ENCODE measurements at regions not wholly inside any gene's neighbourhood (a gene's known extent, or its start where the extent isn't known, plus 50 kb on each side); places are given as distances from the start of the nearest gene placed in this dataset.
A peak's percentile ranks its signal among the peaks of the same experiment; 100 is the strongest.

DNA sequence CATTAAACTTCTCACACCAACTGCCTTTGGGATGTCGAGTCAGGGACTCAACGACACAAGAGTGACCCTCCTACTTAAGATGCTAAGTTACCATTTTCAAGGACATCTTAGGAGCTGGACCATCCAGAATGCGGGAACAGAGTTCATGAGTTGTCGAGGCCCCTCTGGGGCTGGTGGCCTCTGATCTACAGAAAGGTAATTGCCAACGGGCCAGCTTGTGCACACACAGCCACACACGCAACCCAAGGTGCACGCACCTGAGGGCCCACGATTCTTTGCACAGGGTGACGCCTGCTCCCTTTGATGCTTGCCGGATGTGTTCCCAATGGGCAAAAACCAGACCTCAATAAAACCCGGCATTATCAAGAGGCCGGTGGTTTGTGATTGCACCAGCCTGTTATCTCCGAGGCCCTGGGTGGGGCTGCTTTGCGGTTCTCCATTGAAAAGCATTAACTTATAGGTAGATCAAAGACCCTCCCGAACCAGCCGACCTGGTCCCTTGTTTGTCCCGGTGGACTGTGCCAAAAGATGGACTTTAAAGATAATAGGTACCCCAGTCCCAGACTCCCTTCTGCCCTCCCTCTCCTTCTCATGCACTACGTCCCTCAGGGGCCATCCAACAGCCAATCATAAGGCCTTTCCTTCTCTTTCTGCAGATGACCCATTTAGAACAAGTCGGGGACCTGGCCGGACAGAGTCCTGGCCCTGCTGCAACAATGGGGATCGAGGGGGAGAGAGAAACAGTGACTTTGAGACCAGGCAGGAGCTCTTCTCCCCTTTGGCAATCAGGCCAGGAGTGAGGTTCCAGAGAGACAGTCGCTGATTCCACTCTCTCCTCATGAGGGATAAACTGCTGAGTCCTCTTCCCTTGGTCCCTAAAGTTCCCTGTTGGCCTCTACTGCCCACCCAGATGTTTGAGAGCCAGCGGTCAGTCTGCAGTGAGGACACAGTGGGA, 292.5 kb downstream of the SOX9 start:
- H3K4me3 Mint-ChIP-seq, result no peak overlapping the region

DNA sequence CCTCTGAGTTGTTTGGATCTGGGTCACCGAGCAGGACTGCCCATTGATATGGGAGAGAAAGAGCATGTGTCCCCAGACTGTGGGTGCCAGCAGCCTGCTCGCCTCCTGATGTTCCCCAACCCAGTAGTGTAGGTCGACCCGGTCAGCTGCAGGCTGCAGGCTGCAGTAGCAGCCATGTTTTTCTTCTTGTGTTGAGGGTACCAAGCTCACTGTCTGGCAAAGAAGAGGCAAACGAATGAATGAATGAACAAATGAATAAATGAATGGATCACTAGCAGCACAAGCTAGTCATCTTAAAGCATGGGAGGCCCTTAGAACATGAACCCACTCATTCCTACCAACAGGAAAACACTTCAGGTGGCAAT, 293.2 kb downstream of the SOX9 start:
- Mint-ChIP-seq H3K4me3 (no peak overlapping the region), H3K4me1 (no peaks in the 10 kb centered on the region), H3K27ac (no peak overlapping the region), H3K9me3 (peaks cover 17 to 37% of the 10 kb centered on the region in 2 donors), H3K27me3 (peaks cover 41% of the 10 kb centered on the region)
- DNase-seq, result no peak
- no peak for ATAC-seq

More for the DNA sequence above, 292.5 kb downstream of the SOX9 start:
- H3K4me1 Mint-ChIP-seq, result no peaks in the 10 kb centered on the region
- no peak for ATAC-seq
- H3K27me3 Mint-ChIP-seq, result peaks cover 35% of the 10 kb centered on the region
- H3K9me3 Mint-ChIP-seq, result peaks cover 12 to 30% of the 10 kb centered on the region in 2 donors
- no peak for DNase-seq
- H3K27ac Mint-ChIP-seq, result no peak overlapping the region

GRCh38 chr17:72414967-72415853, 294.4 kb downstream of the SOX9 start:
- Mint-ChIP-seq H3K4me3 (no peak overlapping the region), H3K27ac (no peak overlapping the region)

DNA sequence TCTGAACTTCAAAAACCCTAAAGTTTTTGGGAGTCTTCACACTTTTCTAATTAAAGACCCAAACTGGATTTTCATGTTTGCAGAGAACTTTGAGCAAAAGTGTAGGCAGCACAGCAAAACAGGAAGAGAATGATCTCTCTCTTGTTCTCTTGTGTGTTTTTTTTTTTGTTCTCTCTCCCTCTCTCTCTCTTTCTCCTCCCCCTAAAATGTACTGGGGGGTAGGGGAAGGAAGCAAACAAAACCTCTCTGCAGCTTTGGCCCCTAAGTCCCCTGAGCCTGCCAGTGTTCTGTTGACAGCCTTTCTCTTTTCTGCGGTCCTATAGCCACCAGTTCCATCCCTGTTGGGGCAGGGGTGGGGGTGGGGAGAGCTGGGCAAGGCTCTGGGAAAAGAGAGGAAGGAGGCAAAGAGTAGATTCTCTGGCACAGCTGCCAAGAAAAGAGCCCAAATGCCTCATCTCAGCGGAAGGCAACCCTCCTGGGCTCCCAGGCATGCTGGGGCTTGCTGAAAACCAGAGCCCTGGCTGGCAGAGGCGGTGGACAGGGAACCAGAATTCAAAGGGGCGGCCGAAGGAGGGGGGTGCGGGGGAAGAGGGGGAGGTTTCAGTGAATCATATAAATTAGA, 295.3 kb downstream of the SOX9 start:
- Mint-ChIP-seq H3K27ac (no peak overlapping the region), H3K4me1 (peaks cover 10% of the 10 kb centered on the region), H3K9me3 (peaks cover 17 to 41% of the 10 kb centered on the region in 2 donors), H3K27me3 (peaks cover 51% of the 10 kb centered on the region), H3K4me3 (no peak overlapping the region)
- DNase-seq (no peak), ATAC-seq (no peak)

More at GRCh38 chr17:72414967-72415853, 294.4 kb downstream of the SOX9 start:
- Mint-ChIP-seq H3K27me3 (peaks cover 46% of the 10 kb centered on the region), H3K4me1 (peaks cover under 1% of the 10 kb centered on the region), H3K9me3 (peaks cover 17 to 41% of the 10 kb centered on the region in 2 donors)
- no peak for ATAC-seq
- no peak for DNase-seq

DNA sequence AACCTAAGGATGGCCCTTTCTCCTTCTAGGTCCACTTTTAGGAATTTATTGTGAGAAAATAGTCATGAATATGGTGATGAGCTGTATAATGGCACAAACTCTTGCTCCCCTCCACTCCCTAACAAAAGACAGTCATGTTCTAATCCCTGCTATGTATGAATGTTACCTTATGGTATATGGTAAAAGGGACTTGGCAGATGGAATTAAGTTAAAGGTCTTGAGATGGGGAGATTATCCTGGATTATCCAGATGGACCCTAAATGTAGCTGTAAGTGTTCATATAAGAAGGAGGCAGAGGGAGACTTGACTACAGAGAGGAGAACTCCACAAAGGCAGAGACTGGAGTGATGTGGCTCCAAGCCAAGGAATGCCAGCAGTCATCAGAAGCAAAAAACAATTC, 296.1 kb downstream of the SOX9 start:
- Mint-ChIP-seq H3K9me3 (peaks cover 17 to 41% of the 10 kb centered on the region in 2 donors), H3K4me1 (peaks cover 17% of the 10 kb centered on the region), H3K27me3 (peaks cover 51% of the 10 kb centered on the region), H3K27ac (no peak overlapping the region), H3K4me3 (no peak overlapping the region)
- DNase-seq, result no peak
- ATAC-seq, result no peak

DNA sequence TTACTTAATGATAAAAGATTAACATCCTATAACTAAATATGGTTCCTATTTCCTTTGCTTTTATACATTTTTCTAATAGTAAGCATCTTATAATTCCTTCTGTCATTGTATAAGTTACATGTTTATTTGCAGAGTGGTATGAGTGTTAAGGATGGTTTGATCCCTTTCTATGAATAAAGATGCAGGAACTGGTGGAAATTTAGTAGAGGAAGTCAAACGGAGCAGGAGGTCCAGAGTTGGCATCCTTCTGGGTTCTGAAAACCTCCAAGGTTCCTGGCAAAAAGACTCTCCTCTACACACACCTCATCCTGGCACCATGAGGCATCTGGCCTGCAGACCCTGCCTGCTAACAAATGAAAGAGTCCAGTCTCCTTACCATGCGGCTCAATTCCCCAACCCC, 296.8 kb downstream of the SOX9 start:
- peaks cover 17 to 40% of the 10 kb centered on the region in 2 donors for H3K9me3 Mint-ChIP-seq
- H3K4me3 Mint-ChIP-seq, result no peak overlapping the region
- peaks cover 50% of the 10 kb centered on the region for H3K27me3 Mint-ChIP-seq
- DNase-seq (no peak), ATAC-seq (no peak)
- H3K27ac Mint-ChIP-seq, result no peak overlapping the region
- H3K4me1 Mint-ChIP-seq, result peaks cover 21% of the 10 kb centered on the region

DNA sequence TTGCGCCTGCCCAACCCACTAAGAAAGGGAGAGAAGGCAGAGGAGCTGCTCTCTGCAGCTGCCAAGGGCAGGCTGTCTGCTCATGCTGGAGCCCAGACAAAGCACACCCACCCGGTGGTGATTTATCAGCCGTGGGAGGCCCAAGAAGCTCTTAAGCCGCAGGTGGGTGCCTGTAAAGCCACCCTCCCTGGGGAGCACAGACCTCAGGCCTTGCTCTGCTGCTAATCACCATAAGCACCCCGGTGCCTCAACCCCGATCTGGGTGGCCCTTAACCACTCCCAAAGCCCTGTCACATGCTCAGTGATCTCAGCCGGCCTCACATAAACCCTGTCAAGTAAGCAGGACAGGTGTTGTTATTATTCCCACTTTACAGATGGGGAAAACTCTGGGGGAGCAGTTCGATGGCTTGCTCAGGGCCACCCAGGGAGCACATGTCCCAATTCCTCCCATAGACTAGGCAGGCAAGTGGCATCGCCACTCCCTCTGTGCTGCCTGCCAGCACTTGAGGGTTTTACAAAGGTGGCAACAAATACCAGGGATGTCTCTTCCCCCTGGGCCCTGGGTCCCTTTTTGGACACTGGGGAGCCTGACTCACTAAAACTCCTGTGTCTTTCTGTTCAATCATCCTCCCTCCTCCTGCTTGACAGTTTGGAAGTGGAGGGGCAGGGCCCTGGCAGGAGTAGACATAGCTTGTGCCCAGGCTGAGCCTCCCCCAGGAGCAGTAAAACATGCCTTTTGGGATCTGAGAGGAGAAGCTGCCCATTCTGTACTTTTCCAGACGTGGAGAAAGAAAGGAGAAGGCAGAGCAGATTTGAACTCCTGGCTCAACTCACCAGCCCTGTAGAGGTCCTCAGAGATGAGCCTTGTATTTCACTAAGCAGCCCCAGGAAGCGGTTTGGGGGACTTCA, 299.3 kb downstream of the SOX9 start:
- H3K9me3 Mint-ChIP-seq, result peaks cover 17 to 25% of the 10 kb centered on the region in 2 donors
- no peak for DNase-seq
- H3K4me1 Mint-ChIP-seq, result peaks cover 21% of the 10 kb centered on the region
- H3K4me3 Mint-ChIP-seq, result no peak overlapping the region
- H3K27ac Mint-ChIP-seq, result peak overlapping the region in 1 of 2 donors; percentile 56
- ATAC-seq, result no peak
- H3K27me3 Mint-ChIP-seq, result peaks cover 39% of the 10 kb centered on the region

GRCh38 chr17:72420775-72421127, 299.9 kb downstream of the SOX9 start:
- DNase-seq (no peak), ATAC-seq (no peak)
- Mint-ChIP-seq H3K4me3 (no peak overlapping the region), H3K27ac (no peak overlapping the region), H3K27me3 (peaks cover 33% of the 10 kb centered on the region), H3K4me1 (peaks cover 21% of the 10 kb centered on the region), H3K9me3 (peaks cover 17 to 25% of the 10 kb centered on the region in 2 donors)

DNA sequence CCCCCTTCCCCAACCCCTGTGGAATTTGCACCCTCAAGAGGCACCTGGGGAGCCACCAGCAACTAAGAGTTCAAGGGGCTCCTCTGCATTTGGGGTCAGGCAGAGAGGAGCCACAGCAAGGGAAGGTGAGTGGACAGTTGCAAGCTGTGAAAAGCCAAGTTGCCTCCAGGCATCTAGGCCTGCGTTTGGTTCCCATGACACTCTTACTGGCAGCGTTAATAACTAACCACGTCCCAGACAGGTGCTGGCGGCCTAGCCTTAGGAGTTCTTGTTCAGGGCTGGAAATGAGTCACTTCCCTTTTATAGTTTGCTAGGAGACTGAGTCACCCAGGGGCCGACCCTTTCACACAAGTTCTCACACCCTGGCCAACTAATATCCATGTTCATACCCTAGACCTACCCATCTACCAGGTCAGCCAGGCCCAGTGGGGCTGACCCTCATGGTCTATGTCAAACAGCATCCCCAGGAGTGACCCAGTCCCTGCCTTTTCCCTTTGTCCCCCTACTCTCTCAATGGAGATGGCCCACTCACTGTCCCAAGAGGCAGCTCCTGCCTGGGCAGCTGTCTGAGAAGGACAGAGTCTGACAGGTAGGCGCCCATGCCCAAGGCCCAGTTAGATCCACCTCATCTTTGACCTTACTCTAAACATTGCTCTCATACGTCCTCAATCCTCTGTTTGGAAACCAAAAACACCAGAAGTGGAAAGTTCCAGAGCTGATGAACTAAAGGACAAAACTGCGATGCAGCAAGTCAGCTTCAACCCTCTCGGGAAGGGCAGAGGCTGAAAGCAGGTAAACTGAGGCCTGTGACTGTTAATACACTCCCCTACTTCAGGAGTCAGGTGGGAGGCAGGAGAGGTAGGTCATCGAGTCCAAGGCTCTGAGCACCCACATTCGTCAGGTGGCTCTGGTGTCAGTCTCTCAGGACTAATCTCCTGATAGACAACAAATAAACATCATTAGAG, 300.6 kb downstream of the SOX9 start:
- ATAC-seq (peak; percentile 90), DNase-seq (peak; percentile 33 to 62)
- Mint-ChIP-seq H3K4me1 (peaks cover 21% of the 10 kb centered on the region), H3K4me3 (peak overlapping the region; percentile 27 to 41), H3K27me3 (peaks cover 31% of the 10 kb centered on the region), H3K27ac (no peak overlapping the region), H3K9me3 (peaks cover 17 to 25% of the 10 kb centered on the region in 2 donors)

DNA sequence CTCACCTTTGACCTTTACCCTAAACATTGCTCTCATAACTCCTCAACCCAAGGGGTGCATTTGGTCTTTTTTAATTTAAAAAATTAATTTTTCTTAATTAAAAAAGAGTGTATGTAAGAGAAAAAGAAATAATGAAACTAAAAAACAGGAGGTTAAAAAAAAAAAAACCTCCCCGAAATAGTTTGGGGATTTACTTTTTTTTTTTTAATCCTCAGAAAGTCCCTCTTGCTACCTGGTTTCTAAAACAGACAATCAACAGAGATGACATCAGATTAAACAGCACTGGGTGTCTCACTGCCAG, 301.3 kb downstream of the SOX9 start:
- Mint-ChIP-seq H3K27ac (no peak overlapping the region), H3K9me3 (peaks cover 12 to 20% of the 10 kb centered on the region in 2 donors), H3K4me3 (no peak overlapping the region), H3K27me3 (peaks cover 36% of the 10 kb centered on the region), H3K4me1 (peaks cover 21% of the 10 kb centered on the region)
- ATAC-seq, result no peak
- no peak for DNase-seq

DNA sequence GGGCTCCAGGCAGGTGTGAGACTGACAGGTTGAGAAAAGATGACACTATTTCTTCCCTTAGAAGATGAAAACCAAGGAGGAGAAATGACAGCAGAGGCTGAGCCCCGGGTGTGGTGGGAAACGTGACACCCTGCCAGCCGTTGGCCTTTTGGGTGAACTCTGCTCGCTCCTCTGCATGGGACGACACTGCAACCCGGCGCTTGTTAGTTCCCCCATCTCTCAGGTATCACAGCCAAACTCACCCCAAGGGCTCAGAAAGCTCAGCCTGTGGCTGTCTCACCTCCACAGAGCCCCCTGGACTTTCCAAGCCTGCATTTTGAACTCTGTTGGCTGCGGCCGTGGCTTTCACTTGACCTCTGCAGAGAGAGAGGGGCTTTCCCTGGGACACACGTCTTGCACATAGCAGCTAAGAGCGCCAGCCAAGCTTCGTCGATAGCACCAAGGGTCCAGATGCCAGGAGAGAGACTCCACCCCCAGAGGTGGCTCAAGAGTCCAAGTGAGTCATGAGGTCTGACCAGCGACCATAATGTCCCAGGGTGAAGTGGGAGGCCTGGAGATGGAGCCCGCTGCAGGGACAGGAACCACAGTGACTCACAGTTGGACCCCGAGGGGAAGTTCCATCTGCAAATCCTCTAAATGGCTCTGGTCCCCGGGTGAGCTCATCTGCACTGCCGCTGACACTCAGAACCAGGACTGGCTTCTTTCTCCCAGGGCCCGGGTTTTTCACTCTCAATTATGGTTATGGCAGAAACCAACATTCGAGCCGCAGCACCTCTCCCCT, 301.9 kb downstream of the SOX9 start:
- DNase-seq, result peak; percentile 4 to 32
- H3K4me1 Mint-ChIP-seq, result peaks cover 21% of the 10 kb centered on the region
- peak; percentile 65 for ATAC-seq
- H3K27me3 Mint-ChIP-seq, result peaks cover 41% of the 10 kb centered on the region
- no peak overlapping the region for H3K27ac Mint-ChIP-seq
- peaks cover 9 to 17% of the 10 kb centered on the region in 2 donors for H3K9me3 Mint-ChIP-seq
- H3K4me3 Mint-ChIP-seq, result peak overlapping the region in 1 of 2 donors; percentile 6

DNA sequence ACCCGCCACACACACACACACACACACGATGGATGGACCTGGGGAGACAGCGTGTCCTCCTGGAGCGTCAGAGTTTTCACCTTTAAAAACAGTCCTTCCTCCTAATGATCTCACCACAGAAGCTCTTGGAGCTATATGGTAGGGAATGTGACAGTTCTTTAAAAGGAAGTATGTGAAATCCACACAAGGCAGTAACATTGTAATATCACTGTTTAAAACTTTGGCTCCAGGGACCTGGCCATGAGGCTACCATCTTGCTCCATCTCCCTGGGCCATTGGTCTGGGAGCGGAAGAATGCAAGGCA, 302.4 kb downstream of the SOX9 start:
- no peak overlapping the region for H3K4me3 Mint-ChIP-seq
- no peak overlapping the region for H3K27ac Mint-ChIP-seq
- no peak for ATAC-seq

DNA sequence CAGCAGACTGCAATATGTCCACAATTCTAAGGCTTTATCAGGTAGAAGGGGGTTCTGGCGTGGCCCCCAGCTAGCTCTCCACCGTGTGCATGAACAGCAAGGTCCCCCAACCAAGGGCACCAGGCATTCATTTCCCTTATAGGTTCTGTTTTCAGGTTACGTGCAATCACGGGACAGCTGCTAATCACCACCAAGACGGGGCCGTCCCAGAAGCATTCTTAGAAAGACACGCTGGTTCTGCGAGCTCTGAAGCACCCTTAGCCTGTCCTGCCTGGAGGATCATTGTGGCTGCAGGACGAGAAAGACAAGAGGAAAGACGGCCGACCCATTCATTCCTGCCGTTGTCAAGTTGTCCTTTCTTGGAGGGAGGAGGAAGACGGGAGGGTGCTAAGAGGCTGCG, 302.9 kb downstream of the SOX9 start:
- no peak overlapping the region for H3K4me3 Mint-ChIP-seq
- peaks cover 3 to 7% of the 10 kb centered on the region in 2 donors for H3K9me3 Mint-ChIP-seq
- DNase-seq, result no peak
- H3K4me1 Mint-ChIP-seq, result peaks cover 21% of the 10 kb centered on the region
- H3K27ac Mint-ChIP-seq, result no peak overlapping the region
- ATAC-seq, result no peak
- peaks cover 33% of the 10 kb centered on the region for H3K27me3 Mint-ChIP-seq

More for the DNA sequence above, 302.4 kb downstream of the SOX9 start:
- DNase-seq, result no peak
- peaks cover 6 to 12% of the 10 kb centered on the region in 2 donors for H3K9me3 Mint-ChIP-seq
- peaks cover 21% of the 10 kb centered on the region for H3K4me1 Mint-ChIP-seq
- peaks cover 38% of the 10 kb centered on the region for H3K27me3 Mint-ChIP-seq
